GM12878 (cell line): ENCODE measurements at regions not wholly inside any gene's neighbourhood (a gene's known extent, or its start where the extent isn't known, plus 50 kb on each side); places are given as distances from the start of the nearest gene placed in this dataset.

Experiments
- ATAC-seq: fragments of 200-7000 bp; cut with Tn5 transposase; 3 replicates; pipeline ENCODE4 v1.9.1; 2020; ENCODE audit warnings: mild to moderate bottlenecking, moderate library complexity
- BruUV-seq: library from RNA; stranded (reverse); fragments of 400-500 nt; replicated peaks from 2 replicates; lab custom pipeline; 2021; lab: Mats Ljungman, UMichigan
- CTCF ChIA-PET: fragments of 300-600 bp; sonication (Branson Sonifier 250); formaldehyde crosslinking; extraction: SDS; loops from one replicate; lab custom pipeline; 2021; ENCODE audit warnings: inconsistent platforms; lab: Yijun Ruan, JAX
- POLR2A ChIA-PET: fragments of 350-600 bp; formaldehyde crosslinking; extraction: SDS; loops from one replicate; lab custom pipeline; 2021; ENCODE audit warnings: inconsistent platforms; lab: Charles Lee
- RAD21 ChIA-PET: fragments of 300-600 bp; sonication (Branson Sonifier 250); formaldehyde crosslinking; loops from one replicate; lab custom pipeline; 2023; ENCODE audit warnings: antibody characterized with exemption; ENCODE audit not compliant: unreplicated experiment; lab: Charles Lee
- SMC1A ChIA-PET: fragments of 300-600 bp; sonication (Branson Sonifier 250); formaldehyde crosslinking; loops from one replicate; lab custom pipeline; 2023; ENCODE audit not compliant: unreplicated experiment, uncharacterized antibody; lab: Charles Lee
- DNase-seq: peaks from one replicate; pipeline ENCODE4 v3.0.0-alpha.2; 2011; ENCODE audit warnings: low read depth, low spot score
- FAIRE-seq: peaks from 3 replicates; lab custom pipeline; 2011; peaks lifted over from hg19 to GRCh38; lab: Jason Lieb, UNC
- H2AFZ ChIP-seq: 2 replicates; pipeline ENCODE4 v1.6.0; 2011; ENCODE audit warnings: low read depth, low read length, control low read depth; ENCODE audit not compliant: control insufficient read depth
- H3K27ac ChIP-seq: 2 replicates; pipeline ENCODE4 v1.5.1; 2011; ENCODE audit warnings: control low read depth; ENCODE audit not compliant: control insufficient read depth, insufficient read depth
- H3K27me3 ChIP-seq, 2 experiments: replicated peaks in 1 of 2; 2 replicates each; pipeline versions ENCODE4 v1.6.0 to v1.6.1; 2011; ENCODE audit warnings: low read length in 1 of 2; ENCODE audit not compliant: control insufficient read depth in 2 of 2, insufficient read depth in 2 of 2
- H3K36me3 ChIP-seq, 2 experiments: 2 replicates each; pipeline ENCODE4 v1.5.1; 2011; ENCODE audit warnings: low read length in 1 of 2; ENCODE audit not compliant: control insufficient read depth in 2 of 2, insufficient read depth in 2 of 2
- H3K4me1 ChIP-seq: 2 replicates; pipeline ENCODE4 v1.6.1; 2011; ENCODE audit warnings: mild to moderate bottlenecking, low read length, moderate library complexity, mixed read lengths; ENCODE audit not compliant: control insufficient read depth, insufficient read depth
- H3K4me2 ChIP-seq: 2 replicates; pipeline ENCODE4 v1.6.0; 2011; ENCODE audit warnings: control low read depth; ENCODE audit not compliant: control insufficient read depth, insufficient read depth
- H3K4me3 ChIP-seq: fragments of 200-600 bp; sonication (generic); 2 replicates; pipeline ENCODE4 v1.5.1; 2016
- H3K79me2 ChIP-seq: 2 replicates; pipeline ENCODE4 v1.6.0; 2011; ENCODE audit warnings: low read length; ENCODE audit not compliant: control insufficient read depth, insufficient read depth
- H3K9ac ChIP-seq: 2 replicates; pipeline ENCODE4 v1.8.0; 2011; ENCODE audit warnings: low read length, control low read depth, mixed read lengths; ENCODE audit not compliant: control insufficient read depth, insufficient read depth
- H3K9me3 ChIP-seq: replicated peaks from 3 replicates; pipeline ENCODE4 v1.5.1; 2011; ENCODE audit warnings: mild to moderate bottlenecking, low read length; ENCODE audit not compliant: control insufficient read depth, insufficient read depth
- H4K20me1 ChIP-seq: 2 replicates; pipeline ENCODE4 v1.6.0; 2011; ENCODE audit not compliant: control insufficient read depth, insufficient read depth
- ATF3 ChIP-seq: IDR thresholded peaks from 2 replicates; pipeline ENCODE4 v1.6.1; 2011; ENCODE audit warnings: low read depth, mild to moderate bottlenecking, low read length, moderate library complexity, borderline replicate concordance; ENCODE audit errors: extremely low read depth
- BHLHE40 ChIP-seq, 2 experiments: fragments of 450-650 bp in 1 of 2; IDR thresholded peaks; 2 replicates each; pipeline ENCODE4 v1.6.1; 2011 to 2017; ENCODE audit warnings: low read depth in 2 of 2, borderline replicate concordance in 1 of 2, improper control_type of control experiment in 1 of 2, low read length in 1 of 2, mild to moderate bottlenecking in 1 of 2
- CREM ChIP-seq: IDR thresholded peaks from 2 replicates; pipeline ENCODE4 v1.6.1; 2014; ENCODE audit warnings: antibody characterized with exemption, low read depth
- IRF4 ChIP-seq: IDR thresholded peaks from 2 replicates; pipeline ENCODE4 v1.6.1; 2011; ENCODE audit warnings: low read depth, low read length
- KAT2A ChIP-seq: conservative IDR thresholded peaks from 2 replicates; pipeline ENCODE4 v1.6.1; 2011; ENCODE audit warnings: low read depth, low read length; ENCODE audit not compliant: control insufficient read depth
- MYB ChIP-seq: fragments of 150-350 bp; IDR thresholded peaks from 2 replicates; pipeline ENCODE4 v1.6.1; 2014; ENCODE audit warnings: mild to moderate bottlenecking, low read depth, low read length, borderline replicate concordance
- NKRF ChIP-seq: fragments of 450-650 bp; conservative IDR thresholded peaks from 2 replicates; pipeline ENCODE4 v1.6.1; 2017; ENCODE audit warnings: mild to moderate bottlenecking, moderate library complexity
- NR2F1 ChIP-seq: fragments of 450-650 bp; conservative IDR thresholded peaks from 2 replicates; pipeline ENCODE4 v1.6.1; 2017; ENCODE audit warnings: mild to moderate bottlenecking
- POLR2AphosphoS5 ChIP-seq: IDR thresholded peaks from 2 replicates; pipeline ENCODE4 v1.6.1; 2011; ENCODE audit warnings: mild to moderate bottlenecking, low read length, inconsistent platforms
- RCOR1 ChIP-seq: conservative IDR thresholded peaks from 2 replicates; pipeline ENCODE4 v1.6.1; 2012; ENCODE audit warnings: low read depth, low read length, improper control_type of control experiment
- REST ChIP-seq: IDR thresholded peaks from 2 replicates; pipeline ENCODE4 v1.6.1; 2012; ENCODE audit warnings: mild to moderate bottlenecking, low read depth, low read length
- SMARCA5 ChIP-seq: fragments of 450-650 bp; IDR thresholded peaks from 2 replicates; pipeline ENCODE4 v1.6.1; 2017; ENCODE audit warnings: mild to moderate bottlenecking
- SUPT20H ChIP-seq: IDR thresholded peaks from 2 replicates; pipeline ENCODE4 v1.6.1; 2011; ENCODE audit warnings: low read depth, mild to moderate bottlenecking, low read length, moderate library complexity, borderline replicate concordance; ENCODE audit not compliant: control insufficient read depth
- WRNIP1 ChIP-seq: IDR thresholded peaks from 2 replicates; pipeline ENCODE4 v1.6.1; 2011; ENCODE audit warnings: low read depth, low read length, improper control_type of control experiment, borderline replicate concordance
- ZBED1 ChIP-seq: IDR thresholded peaks from 2 replicates; pipeline ENCODE4 v1.6.1; 2016; ENCODE audit warnings: borderline replicate concordance
- ZZZ3 ChIP-seq: IDR thresholded peaks from 2 replicates; pipeline ENCODE4 v1.6.1; 2011; ENCODE audit warnings: low read depth; ENCODE audit not compliant: control insufficient read depth, insufficient read length
- WGBS: methylation state at CpG from one replicate; pipeline ENCODE4 v1.1.6; 2016; ENCODE audit warnings: low lambda C conversion rate; ENCODE audit not compliant: insufficient replicate concordance, insufficient coverage; ENCODE audit errors: missing lambda C conversion rate; 5-methylcytosine and 5-hydroxymethylcytosine counted together
- in situ Hi-C: fragments of 300-500 bp; cut with MboI; formaldehyde crosslinking; loops from 9 replicates; pipeline ENCODE4 v1.14.3; 2018; ENCODE audit warnings: mixed read lengths
- intact Hi-C: fragments of 100-400 bp; cut with micrococcal nuclease; formaldehyde crosslinking; loops from one replicate; pipeline ENCODE4 v1.14.2; 2022; ENCODE audit not compliant: unreplicated experiment

GRCh38 chr9:75615284-75615683 lies 275.2 kb upstream of the PCSK5 start:
- intact Hi-C loops: no loop called here
- Histone ChIP-seq H3K36me3 (no peaks in the 10 kb centered on the region), H3K4me1 (no peaks in the 10 kb centered on the region)
- no TSS peak for BruUV-seq
- TF ChIP-seq MYB (no peak), REST (no peak), NR2F1 (no peak), ZBED1 (no peak), WRNIP1 (no peak), CREM (no peak), SMARCA5 (no peak), POLR2AphosphoS5 (no peak), SUPT20H (no peak), BHLHE40 (IDR thresholded peaks at IDR 0.05; ENCODE audit: borderline replicate concordance in 1 of 2, low read depth in 2 of 2, low read length in 1 of 2) (no peak), ATF3 (no peak), NKRF (no peak), IRF4 (no peak), ZZZ3 (no peak), RCOR1 (no peak), KAT2A (no peak)
- TF ChIP-seq, all 136 proteins: peak for 0
- RAD21 ChIA-PET: no interaction called here
- Histone ChIP-seq H3K79me2 (no peaks in the 10 kb centered on the region), H3K4me3 (no peak overlapping the region), H3K9ac (no peak overlapping the region), H2AFZ (no peak overlapping the region), H3K9me3 (no peaks in the 10 kb centered on the region), H3K27ac (no peak overlapping the region), H3K27me3 (no peaks in the 10 kb centered on the region), H3K4me2 (no peak overlapping the region), H4K20me1 (no peaks in the 10 kb centered on the region; the same call in 1 of the 2 replicates)
- WGBS: 0% methylated on average over 4 of the region's 4 CpGs
- SMC1A ChIA-PET: no interaction called here
- POLR2A ChIA-PET: no interaction called here
- ATAC-seq: no peak
- CTCF ChIA-PET: no interaction called here
- no peak for FAIRE-seq
- no peak for DNase-seq
- in situ Hi-C loops: no loop called here
